ENCODE measurements at regions not wholly inside any gene's neighbourhood (a gene's known extent, or its start where the extent isn't known, plus 50 kb on each side); places are given as distances from the start of the nearest gene placed in this dataset.

DNA sequence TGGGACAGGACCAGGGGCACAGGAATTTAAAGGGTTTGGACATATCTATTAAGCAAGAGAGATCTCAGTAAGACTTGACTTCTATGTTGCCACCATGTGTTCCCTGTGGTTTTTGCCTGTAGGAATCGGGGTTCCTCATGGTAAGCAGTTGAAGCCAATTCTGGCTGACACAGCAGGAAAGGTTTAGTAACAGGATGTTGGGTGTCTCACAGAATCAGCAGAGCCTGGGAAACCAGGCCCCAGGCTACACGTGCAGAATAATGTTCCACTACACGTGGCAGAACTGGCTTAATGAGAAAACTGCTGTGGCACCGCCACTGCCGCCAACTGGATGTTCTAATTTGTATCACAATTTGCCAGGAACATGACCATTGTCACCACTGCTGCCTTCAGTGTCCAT is 264.6 kb upstream of the PLET1 start:
- 89% methylated on average over 5 of the region's 5 CpGs; no CpG with 5 or more reads in 1 of the 2 experiments for WGBS, 2 experiments (ENCODE audit: extremely low coverage in 1 of 2, insufficient coverage in 1 of 2, insufficient read length in 1 of 2, insufficient replicate concordance in 2 of 2, low coverage in 1 of 2, low lambda C conversion rate in 2 of 2, missing lambda C conversion rate in 1 of 2)
- FAIRE-seq = no peak

More for the DNA sequence above, 264.6 kb upstream of the PLET1 start:
- Histone ChIP-seq H2BK120ac (replicated peaks; ENCODE audit: low read depth, low read length) (no peak overlapping the region), H3K79me1 (ENCODE audit: low read depth, low read length) (no peaks in the 10 kb centered on the region), H4K8ac (ENCODE audit: extremely low read depth, insufficient read depth, low read length) (no peak overlapping the region), H2BK12ac (ENCODE audit: low read depth, low read length) (no peak overlapping the region), H2AK5ac (ENCODE audit: low read depth, low read length) (no peak overlapping the region), H3K27ac (ENCODE audit: low read depth, low read length) (no peak overlapping the region), H2AFZ (ENCODE audit: low read length) (no peak overlapping the region), H2BK15ac (ENCODE audit: low read length) (no peak overlapping the region), H3K4me3 (ENCODE audit: extremely low read depth in 1 of 4, insufficient read depth in 2 of 4, low read depth in 3 of 4, low read length in 4 of 4) (no peak overlapping the region), H4K5ac (ENCODE audit: insufficient read length, low read depth, low read length) (no peak overlapping the region), H3K23me2 (ENCODE audit: low read depth, low read length) (no peaks in the 10 kb centered on the region), H3K79me2 (ENCODE audit: control insufficient read depth in 1 of 2, insufficient read depth in 2 of 2, low read length in 2 of 2) (no peaks in the 10 kb centered on the region), H3K56ac (replicated peaks; ENCODE audit: insufficient read length, low read depth, low read length) (no peak overlapping the region), H2BK5ac (ENCODE audit: low read depth, low read length) (no peak overlapping the region), H4K20me1 (replicated peaks in 1 of 2; ENCODE audit: control insufficient read depth in 1 of 2, insufficient read depth in 2 of 2, low read length in 2 of 2) (no peaks in the 10 kb centered on the region), H3K9ac (replicated peaks in 1 of 4; ENCODE audit: extremely low read depth in 1 of 4, low read depth in 3 of 4, low read length in 3 of 4) (no peak overlapping the region), H3K27me3 (replicated peaks in 1 of 4; ENCODE audit: control insufficient read depth in 3 of 4, extremely low read depth in 1 of 4, insufficient read depth in 3 of 4, low read length in 3 of 4) (0 out of 7 replicates have a peak, but pooled peaks cover 0 to 2% (median 0%) of the 10 kb centered on the region in 4 experiments), H3K23ac (ENCODE audit: insufficient read length) (no peak overlapping the region), H3K18ac (ENCODE audit: extremely low read depth, low read length) (no peak overlapping the region), H3K4ac (replicated peaks; ENCODE audit: insufficient read length, low read depth, low read length) (no peak overlapping the region), H3K4me2 (ENCODE audit: insufficient read depth in 1 of 2, low read depth in 2 of 2, low read length in 2 of 2) (no peak overlapping the region), H2BK20ac (ENCODE audit: low read length) (no peak overlapping the region), H4K91ac (replicated peaks; ENCODE audit: insufficient read length, low read length) (no peak overlapping the region), H3K4me1 (replicated peaks in 1 of 4; ENCODE audit: control insufficient read depth in 3 of 4, insufficient read depth in 4 of 4, low read length in 3 of 4) (0 out of 7 replicates have a peak, but pooled peaks cover 0 to 3% (median 0%) of the 10 kb centered on the region in 4 experiments), H3K14ac (ENCODE audit: insufficient read length) (no peak overlapping the region), H3K36me3 (ENCODE audit: control insufficient read depth in 2 of 4, insufficient read depth in 4 of 4, low read length in 3 of 4) (no peaks in the 10 kb centered on the region), H3K9me3 (ENCODE audit: insufficient read depth in 2 of 2, low read depth in 1 of 2, low read length in 1 of 2) (no peaks in the 10 kb centered on the region)
- no peak for DNase-seq (ENCODE audit: low read depth in 1 of 2, low spot score in 2 of 2)
- CTCF ChIA-PET (ENCODE audit: partially characterized antibody) = interaction anchor here (1.2 to 3.4 kb wide), 3 partner anchors 30 to 765 kb away, joined by 3 to 15 read pairs (median 5); no protein-coding TSS in a partner anchor
- POLR2A ChIA-PET (ENCODE audit: partially characterized antibody) = interaction anchor here (0.6 kb wide), 1 partner anchor 493 kb away, joined by 3 read pairs; no protein-coding TSS in a partner anchor
- TF ChIP-seq USF2 (IDR thresholded peaks at IDR 0.05; ENCODE audit: low read length) = no peak
- no peak for TF ChIP-seq GTF2F1 (IDR thresholded peaks at IDR 0.05; ENCODE audit: borderline replicate concordance, low read depth, low read length)
- TF ChIP-seq CBX8 (IDR thresholded peaks at IDR 0.05; ENCODE audit: borderline replicate concordance, low read depth, low read length) = no peak
- TF ChIP-seq BCL11A (IDR thresholded peaks at IDR 0.05; ENCODE audit: low read depth in 2 of 2, low read length in 2 of 2) = no peak
- no peak for TF ChIP-seq BACH1 (IDR thresholded peaks at IDR 0.05; ENCODE audit: low read length)
- TF ChIP-seq JUND (IDR thresholded peaks at IDR 0.05; ENCODE audit: low read length) = no peak
- TF ChIP-seq HDAC6 (IDR thresholded peaks at IDR 0.05; ENCODE audit: low read depth, low read length) = no peak

Data from H1 (cell line).